HCT116 (cell line): ENCODE measurements at regions not wholly inside any gene's neighbourhood (a gene's known extent, or its start where the extent isn't known, plus 50 kb on each side); places are given as distances from the start of the nearest gene placed in this dataset.

Source experiments
- ATAC-seq: fragments of 200-7000 bp; cut with Tn5 transposase; 2 replicates; pipeline ENCODE4 v1.9.1; 2020; ENCODE audit warnings: mild to moderate bottlenecking, moderate library complexity
- BruUV-seq: library from RNA; stranded (reverse); fragments of 400-500 nt; replicated peaks from 2 replicates; lab custom pipeline; 2021; lab: Mats Ljungman, UMichigan
- CTCF ChIA-PET: fragments of 300-600 bp; sonication (Branson Sonifier 250); formaldehyde crosslinking; loops from one replicate; lab custom pipeline; 2021; ENCODE audit warnings: antibody characterized with exemption; lab: Charles Lee
- POLR2A ChIA-PET: fragments of 300-600, 350-600 bp; sonication (Branson Sonifier 250); formaldehyde crosslinking; loops from one replicate; lab custom pipeline; 2021; ENCODE audit warnings: antibody characterized with exemption; lab: Charles Lee
- RAD21 ChIA-PET, 2 experiments: fragments of 300-600 bp; sonication (Branson Sonifier 250); formaldehyde crosslinking; loops; one replicate each; lab custom pipeline; 2023; ENCODE audit warnings: low total read pairs in 2 of 2; ENCODE audit not compliant: uncharacterized antibody in 2 of 2, unreplicated experiment in 2 of 2, low non-redundant PET in 1 of 2; lab: Charles Lee
- DNase-seq: peaks from one replicate; pipeline ENCODE4 v3.0.0-alpha.2; 2010; ENCODE audit warnings: low read depth, low spot score
- H2AFZ ChIP-seq: fragments of 200-600 bp; shearing (Covaris generic), sonication (generic); 2 replicates; pipeline ENCODE4 v1.6.1; 2017; ENCODE audit warnings: low read depth, mixed run types, mixed read lengths, antibody characterized with exemption, low read length; ENCODE audit not compliant: poor library complexity, severe bottlenecking
- H3K27ac ChIP-seq: 2 replicates; pipeline ENCODE4 v1.5.1; 2012; ENCODE audit warnings: low read depth, low read length
- H3K27me3 ChIP-seq: fragments of 200-600 bp; sonication (generic); 2 replicates; pipeline ENCODE4 v1.6.1; 2016; ENCODE audit warnings: mixed run types, low read length, mixed read lengths; ENCODE audit not compliant: insufficient read depth
- H3K36me3 ChIP-seq, 2 experiments: fragments of 200-500 bp in 1 of 2; fragments of 200-600 bp in 1 of 2; sonication (Bioruptor generic) in 1 of 2; sonication (generic) in 1 of 2; 2 replicates each; pipeline versions ENCODE4 v1.5.1 to v1.6.1; 2014 to 2016; ENCODE audit warnings: low read length in 2 of 2, inconsistent platforms in 1 of 2, mixed read lengths in 1 of 2, mixed run types in 1 of 2; ENCODE audit not compliant: insufficient read depth in 2 of 2, control insufficient read depth in 1 of 2
- H3K4me1 ChIP-seq, 2 experiments: fragments of 200-600 bp in 1 of 2; sonication (generic) in 1 of 2; 2 replicates each; pipeline versions ENCODE4 v1.5.1 to v1.6.1; 2012 to 2017; ENCODE audit warnings: low read length in 2 of 2, inconsistent platforms in 1 of 2, mild to moderate bottlenecking in 1 of 2, mixed read lengths in 1 of 2, mixed run types in 1 of 2, moderate library complexity in 1 of 2; ENCODE audit not compliant: insufficient read depth in 2 of 2, control insufficient read depth in 1 of 2
- H3K4me2 ChIP-seq: fragments of 200-600 bp; sonication (generic); 2 replicates; pipeline ENCODE4 v1.6.1; 2017; ENCODE audit warnings: mixed run types, low read length, mixed read lengths
- H3K4me3 ChIP-seq, 2 experiments: fragments of 200-600 bp in 1 of 2; sonication (generic) in 1 of 2; replicated peaks in 1 of 2; 2 replicates each; pipeline ENCODE4 v1.5.1; 2011 to 2016; ENCODE audit warnings: low read length in 2 of 2, control low read depth in 1 of 2, low read depth in 1 of 2, mild to moderate bottlenecking in 1 of 2, mixed read lengths in 1 of 2, mixed run types in 1 of 2
- H3K79me2 ChIP-seq: fragments of 200-600 bp; sonication (generic); 2 replicates; pipeline ENCODE4 v1.6.1; 2017; ENCODE audit warnings: mild to moderate bottlenecking, mixed run types, low read length, moderate library complexity, mixed read lengths; ENCODE audit not compliant: insufficient read depth
- H3K9ac ChIP-seq: fragments of 200-600 bp; sonication (generic); 2 replicates; pipeline ENCODE4 v1.6.1; 2016; ENCODE audit warnings: low read length, mixed read lengths
- H3K9me2 ChIP-seq: fragments of 200-600 bp; sonication (generic), shearing (Covaris generic); 2 replicates; pipeline ENCODE4 v1.6.1; 2017; ENCODE audit warnings: mixed run types, mild to moderate bottlenecking, moderate library complexity; ENCODE audit not compliant: insufficient read depth
- H3K9me3 ChIP-seq, 2 experiments: fragments of 200-500 bp in 1 of 2; fragments of 200-600 bp in 1 of 2; sonication (Bioruptor generic) in 1 of 2; sonication (generic) in 1 of 2; 2 replicates each; pipeline ENCODE4 v1.6.1; 2014 to 2017; ENCODE audit warnings: low read length in 2 of 2, mixed read lengths in 2 of 2, inconsistent platforms in 1 of 2, low read depth in 1 of 2, mild to moderate bottlenecking in 1 of 2, mixed run types in 1 of 2, moderate library complexity in 1 of 2; ENCODE audit not compliant: control insufficient read depth in 1 of 2, insufficient read depth in 1 of 2
- H4K20me1 ChIP-seq: fragments of 200-600 bp; sonication (generic), shearing (Covaris generic); 2 replicates; pipeline ENCODE4 v1.6.1; 2017; ENCODE audit warnings: mixed run types, mild to moderate bottlenecking, moderate library complexity; ENCODE audit not compliant: insufficient read depth
- ATF3 ChIP-seq: IDR thresholded peaks from 2 replicates; pipeline ENCODE4 v1.6.1; 2012
- CBX3 ChIP-seq: IDR thresholded peaks from 2 replicates; pipeline ENCODE4 v1.6.1; 2012; ENCODE audit warnings: low read depth
- ELF1 ChIP-seq: IDR thresholded peaks from 2 replicates; pipeline ENCODE4 v1.6.1; 2012; ENCODE audit warnings: low read depth, borderline replicate concordance
- EZH2phosphoT487 ChIP-seq: fragments of 200-600 bp; IDR thresholded peaks from 2 replicates; pipeline ENCODE4 v1.6.1; 2018; ENCODE audit warnings: antibody characterized with exemption, borderline replicate concordance
- FOSL1 ChIP-seq: IDR thresholded peaks from 2 replicates; pipeline ENCODE4 v1.6.1; 2012; ENCODE audit warnings: low read depth
- JUND ChIP-seq: IDR thresholded peaks from 2 replicates; pipeline ENCODE4 v1.6.1; 2012
- RAD21 ChIP-seq: IDR thresholded peaks from 2 replicates; pipeline ENCODE4 v1.6.1; 2012; ENCODE audit warnings: low read depth, mild to moderate bottlenecking
- REST ChIP-seq: IDR thresholded peaks from 2 replicates; pipeline ENCODE4 v1.6.1; 2012; ENCODE audit warnings: low read depth
- SIN3A ChIP-seq: IDR thresholded peaks from 2 replicates; pipeline ENCODE4 v1.6.1; 2012; ENCODE audit warnings: low read depth
- SP1 ChIP-seq: IDR thresholded peaks from 2 replicates; pipeline ENCODE4 v1.6.1; 2012; ENCODE audit warnings: low read depth
- SRF ChIP-seq: IDR thresholded peaks from 2 replicates; pipeline ENCODE4 v1.6.1; 2012; ENCODE audit warnings: low read depth
- TCF7L2 ChIP-seq: IDR thresholded peaks from 2 replicates; pipeline ENCODE4 v1.7.0; 2011; ENCODE audit warnings: borderline replicate concordance, inconsistent platforms; ENCODE audit not compliant: insufficient read depth, insufficient read length; ENCODE audit errors: extremely low read depth
- ZFX ChIP-seq: fragments of 450-650 bp; IDR thresholded peaks from 2 replicates; pipeline ENCODE4 v1.6.1; 2017
- ZNF274 ChIP-seq: fragments of 200-500 bp; sonication (Bioruptor generic); IDR thresholded peaks from 2 replicates; pipeline ENCODE4 v1.6.1; 2014; ENCODE audit warnings: mild to moderate bottlenecking, low read depth, low read length, inconsistent platforms
- intact Hi-C: fragments of 100-400 bp; cut with micrococcal nuclease; formaldehyde crosslinking; loops from 2 replicates; pipeline ENCODE4 v1.10.0; 2022

- Histone ChIP-seq H3K27me3 (no peaks in the 10 kb centered on the region), H3K9me3 (no peaks in the 10 kb centered on the region), H4K20me1 (no peaks in the 10 kb centered on the region), H3K4me3 (no peak overlapping the region), H3K79me2 (no peaks in the 10 kb centered on the region), H3K36me3 (no peaks in the 10 kb centered on the region), H3K9ac (no peak overlapping the region), H3K27ac (no peak overlapping the region), H2AFZ (no peak overlapping the region), H3K4me2 (no peak overlapping the region), H3K4me1 (no peaks in the 10 kb centered on the region), H3K9me2 (no peaks in the 10 kb centered on the region)
- intact Hi-C loops: no loop called here
- ChIA-PET CTCF (no interaction called here), RAD21 (no interaction called here), POLR2A (no interaction called here)
- DNase-seq: no peak
- BruUV-seq: no TSS peak
- TF ChIP-seq FOSL1 (no peak), EZH2phosphoT487 (no peak), SP1 (no peak), ZNF274 (no peak), RAD21 (no peak), SRF (no peak), TCF7L2 (no peak), ELF1 (no peak), CBX3 (no peak), SIN3A (no peak), ZFX (no peak), REST (no peak), ATF3 (no peak), JUND (no peak)
- no peak for ATAC-seq
These were observed 127.1 kb upstream of the GRM7 start for GRCh38 chr3:6733699-6734394.
